ENCODE measurements at regions not wholly inside any gene's neighbourhood (a gene's known extent, or its start where the extent isn't known, plus 50 kb on each side); places are given as distances from the start of the nearest gene placed in this dataset.

DNA sequence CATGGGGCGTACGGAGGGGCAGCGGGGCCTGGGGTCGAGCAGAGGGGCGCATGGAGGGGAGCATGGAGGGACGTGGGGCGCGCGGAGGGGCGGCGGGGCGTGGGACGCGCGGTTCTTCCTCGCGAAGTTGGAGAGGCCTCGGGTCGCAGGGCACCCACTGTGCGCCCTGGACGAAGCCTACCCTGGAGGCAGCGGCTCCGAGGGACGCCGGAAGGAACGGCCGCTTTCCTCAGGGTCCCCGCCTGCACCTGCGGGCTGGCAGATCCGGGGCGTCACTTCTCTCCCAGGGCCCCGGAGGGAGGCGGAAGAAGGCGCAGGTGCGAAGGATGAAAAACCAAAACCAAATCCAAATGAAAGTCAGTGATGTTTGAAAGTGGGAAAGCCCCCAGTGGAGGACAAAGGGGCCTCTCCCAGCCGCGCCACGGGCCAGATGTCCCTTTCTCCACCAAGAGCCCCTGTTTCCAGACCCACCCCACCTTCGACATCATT lies 142.1 kb upstream of the PDE10A start:
- no peak for DNase-seq (ENCODE audit: low spot score)
- TF ChIP-seq HOXA7 (CRISPR knock-in tag; IDR thresholded peaks at IDR 0.05) = no peak
- no peak for TF ChIP-seq ZNF615 (CRISPR knock-in tag; IDR thresholded peaks at IDR 0.05; ENCODE audit: borderline replicate concordance)
- TF ChIP-seq GLI4 (CRISPR knock-in tag; IDR thresholded peaks at IDR 0.05; ENCODE audit: borderline replicate concordance) = no peak
- no peak for TF ChIP-seq IKZF4 (CRISPR knock-in tag; IDR thresholded peaks at IDR 0.05; ENCODE audit: borderline replicate concordance, low read depth, not compliant biosample characterization)
- TF ChIP-seq PHF20 (CRISPR knock-in tag; IDR thresholded peaks at IDR 0.05) = no peak
- TF ChIP-seq, protein P1, sequence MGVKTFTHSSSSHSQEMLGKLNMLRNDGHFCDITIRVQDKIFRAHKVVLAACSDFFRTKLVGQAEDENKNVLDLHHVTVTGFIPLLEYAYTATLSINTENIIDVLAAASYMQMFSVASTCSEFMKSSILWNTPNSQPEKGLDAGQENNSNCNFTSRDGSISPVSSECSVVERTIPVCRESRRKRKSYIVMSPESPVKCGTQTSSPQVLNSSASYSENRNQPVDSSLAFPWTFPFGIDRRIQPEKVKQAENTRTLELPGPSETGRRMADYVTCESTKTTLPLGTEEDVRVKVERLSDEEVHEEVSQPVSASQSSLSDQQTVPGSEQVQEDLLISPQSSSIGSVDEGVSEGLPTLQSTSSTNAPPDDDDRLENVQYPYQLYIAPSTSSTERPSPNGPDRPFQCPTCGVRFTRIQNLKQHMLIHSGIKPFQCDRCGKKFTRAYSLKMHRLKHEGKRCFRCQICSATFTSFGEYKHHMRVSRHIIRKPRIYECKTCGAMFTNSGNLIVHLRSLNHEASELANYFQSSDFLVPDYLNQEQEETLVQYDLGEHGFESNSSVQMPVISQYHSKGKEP (CRISPR knock-in tag; IDR thresholded peaks at IDR 0.05) = no peak
- TF ChIP-seq ZNF547 (CRISPR knock-in tag; IDR thresholded peaks at IDR 0.05) = no peak
- TF ChIP-seq RBAK (CRISPR knock-in tag; IDR thresholded peaks at IDR 0.05) = no peak
- TF ChIP-seq ZNF230 (CRISPR knock-in tag; IDR thresholded peaks at IDR 0.05) = no peak
- TF ChIP-seq, protein P2, sequence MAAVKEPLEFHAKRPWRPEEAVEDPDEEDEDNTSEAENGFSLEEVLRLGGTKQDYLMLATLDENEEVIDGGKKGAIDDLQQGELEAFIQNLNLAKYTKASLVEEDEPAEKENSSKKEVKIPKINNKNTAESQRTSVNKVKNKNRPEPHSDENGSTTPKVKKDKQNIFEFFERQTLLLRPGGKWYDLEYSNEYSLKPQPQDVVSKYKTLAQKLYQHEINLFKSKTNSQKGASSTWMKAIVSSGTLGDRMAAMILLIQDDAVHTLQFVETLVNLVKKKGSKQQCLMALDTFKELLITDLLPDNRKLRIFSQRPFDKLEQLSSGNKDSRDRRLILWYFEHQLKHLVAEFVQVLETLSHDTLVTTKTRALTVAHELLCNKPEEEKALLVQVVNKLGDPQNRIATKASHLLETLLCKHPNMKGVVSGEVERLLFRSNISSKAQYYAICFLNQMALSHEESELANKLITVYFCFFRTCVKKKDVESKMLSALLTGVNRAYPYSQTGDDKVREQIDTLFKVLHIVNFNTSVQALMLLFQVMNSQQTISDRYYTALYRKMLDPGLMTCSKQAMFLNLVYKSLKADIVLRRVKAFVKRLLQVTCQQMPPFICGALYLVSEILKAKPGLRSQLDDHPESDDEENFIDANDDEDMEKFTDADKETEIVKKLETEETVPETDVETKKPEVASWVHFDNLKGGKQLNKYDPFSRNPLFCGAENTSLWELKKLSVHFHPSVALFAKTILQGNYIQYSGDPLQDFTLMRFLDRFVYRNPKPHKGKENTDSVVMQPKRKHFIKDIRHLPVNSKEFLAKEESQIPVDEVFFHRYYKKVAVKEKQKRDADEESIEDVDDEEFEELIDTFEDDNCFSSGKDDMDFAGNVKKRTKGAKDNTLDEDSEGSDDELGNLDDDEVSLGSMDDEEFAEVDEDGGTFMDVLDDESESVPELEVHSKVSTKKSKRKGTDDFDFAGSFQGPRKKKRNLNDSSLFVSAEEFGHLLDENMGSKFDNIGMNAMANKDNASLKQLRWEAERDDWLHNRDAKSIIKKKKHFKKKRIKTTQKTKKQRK (IDR thresholded peaks at IDR 0.05; ENCODE audit: low read length) = no peak
- TF ChIP-seq ZFP37 (CRISPR knock-in tag; IDR thresholded peaks at IDR 0.05; ENCODE audit: borderline replicate concordance) = no peak
- ChIA-PET CTCF (ENCODE audit: low intra/inter-chr PET ratio, low total read pairs) (no interaction called here), POLR2A (no interaction called here)
- intact Hi-C loops (cut with micrococcal nuclease; ENCODE audit: unreplicated experiment) = no loop called here
- in situ Hi-C loops (cut with HindIII; ENCODE audit: extremely low pct_ligation_motif_present, low pct_unique_long_range_greater_than_20kb) = no loop called here
- Histone ChIP-seq H3K9ac (ENCODE audit: insufficient read depth, low read depth, low read length) (no peak overlapping the region), H3K36me3 (replicated peaks in 1 of 2; ENCODE audit: control insufficient read depth in 1 of 2, insufficient read depth in 2 of 2, low read length in 2 of 2) (no peaks in the 10 kb centered on the region), H2AFZ (ENCODE audit: low read length) (no peak overlapping the region), H3K27ac (ENCODE audit: extremely low read length, insufficient read depth, low read length) (no peak overlapping the region), H3K4me1 (ENCODE audit: insufficient read depth, low read length) (no peaks in the 10 kb centered on the region), H3K4me3 (replicated peaks in 1 of 3; ENCODE audit: insufficient read depth in 1 of 3, low read depth in 2 of 3, low read length in 3 of 3) (no peak overlapping the region), H3K9me3 (ENCODE audit: low read length) (no peaks in the 10 kb centered on the region), H4K20me1 (ENCODE audit: insufficient read depth, low read length) (no peaks in the 10 kb centered on the region), H3K4me2 (ENCODE audit: low read depth, low read length) (no peak overlapping the region), H3K27me3 (ENCODE audit: control insufficient read depth in 1 of 2, insufficient read depth in 2 of 2, low read length in 2 of 2) (peaks cover 1 to 47% of the 10 kb centered on the region in 2 experiments; a peak in 3 of 5 replicates), H3K79me2 (ENCODE audit: insufficient read depth, low read length) (no peaks in the 10 kb centered on the region)
- no peak for ATAC-seq
- BruUV-seq (replicated peaks) = no TSS peak
- 62% methylated on average over 39 of the region's 39 CpGs for WGBS (ENCODE audit: low lambda C conversion rate)
- FAIRE-seq = no peak
